ENCODE measurements at regions not wholly inside any gene's neighbourhood (a gene's known extent, or its start where the extent isn't known, plus 50 kb on each side); places are given as distances from the start of the nearest gene placed in this dataset.

DNA sequence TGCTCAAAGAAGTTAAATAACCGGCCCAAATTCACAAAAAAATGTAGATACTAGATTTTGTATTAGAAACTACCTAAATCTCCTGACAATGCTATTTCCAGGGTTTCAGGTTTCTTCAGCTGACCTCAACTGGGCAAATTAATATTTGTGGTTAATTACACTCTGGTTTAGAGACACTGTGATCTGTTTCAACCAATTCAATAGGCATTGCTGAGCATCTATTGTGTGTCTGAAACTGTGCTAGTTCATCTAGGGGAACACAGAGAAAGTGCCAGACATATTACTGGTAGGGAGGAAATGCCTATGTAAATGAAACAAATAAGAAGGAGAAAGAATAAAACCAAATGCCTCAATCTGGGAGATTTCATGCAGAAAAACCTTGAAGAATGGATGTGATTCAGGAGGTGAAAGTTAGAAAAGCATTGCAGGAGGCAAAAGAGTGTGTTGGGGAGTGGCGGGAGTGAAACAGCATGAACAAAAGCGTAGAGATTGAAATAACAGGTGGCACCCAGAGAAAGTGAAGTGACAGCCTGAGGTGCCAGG is 51.3 kb upstream of the IVNS1ABP start:
- Mint-ChIP-seq H3K36me3 (peaks cover 0 to 26% (median 0%) of the 10 kb centered on the region in 5 donors), H3K4me3 (no peak overlapping the region), H3K27ac (no peak overlapping the region), H3K27me3 (peaks cover 0 to 2% (median 0%) of the 10 kb centered on the region in 5 donors), H3K9me3 (peaks cover 0 to 9% (median 0%) of the 10 kb centered on the region in 11 donors), H3K4me1 (peaks cover 6 to 30% (median 12%) of the 10 kb centered on the region in 7 donors)
- H3K4me3 ChIP-seq (ENCODE audit: low read length) = no peak overlapping the region
- intact Hi-C loops (cut with micrococcal nuclease) = no loop called here
- DNase-seq = no peak
- H3K27ac ChIP-seq (ENCODE audit: low read depth, low read length) = no peak overlapping the region
- no peaks in the 10 kb centered on the region for H3K4me1 ChIP-seq (ENCODE audit: control insufficient read depth in 2 of 2, insufficient read depth in 2 of 2, low read length in 2 of 2)
- ChIA-PET CTCF (interaction anchor here (0.7 kb wide), 1 partner anchor 316 kb away, joined by 3 read pairs; no protein-coding TSS in a partner anchor), POLR2A (no interaction called here)
- no peaks in the 10 kb centered on the region for H3K27me3 ChIP-seq (ENCODE audit: control insufficient read depth in 2 of 2, insufficient read depth in 2 of 2, low read length in 2 of 2)
- H3K9me3 ChIP-seq (ENCODE audit: control insufficient read depth in 2 of 3, low read length in 3 of 3) = no peaks in the 10 kb centered on the region
- H3K36me3 ChIP-seq (ENCODE audit: control insufficient read depth in 2 of 3, insufficient read depth in 3 of 3, low read length in 3 of 3) = no peaks in the 10 kb centered on the region
- ATAC-seq = no peak

DNA sequence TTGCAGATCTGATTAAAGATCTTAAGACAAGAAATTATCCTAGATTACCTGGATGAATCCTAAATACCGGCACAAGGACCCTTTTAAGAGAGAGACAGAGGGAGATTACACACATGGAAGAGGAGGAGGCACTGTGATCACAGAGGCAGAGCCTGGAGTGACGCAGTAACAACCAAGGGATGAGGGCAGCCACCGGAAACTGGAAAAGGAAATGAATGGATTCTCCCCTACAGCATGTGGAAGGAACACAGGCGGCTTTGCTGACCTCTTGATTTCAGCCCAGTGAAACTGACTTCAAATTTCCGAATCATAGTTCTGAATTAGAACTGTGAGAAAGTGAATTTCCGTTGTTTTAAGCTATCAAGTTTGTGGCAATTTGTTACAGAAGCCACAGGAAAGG is 50.2 kb upstream of the IVNS1ABP start:
- H3K27me3 Mint-ChIP-seq = peaks cover 0 to 2% (median 0%) of the 10 kb centered on the region in 5 donors
- peaks cover 0 to 29% (median 6%) of the 10 kb centered on the region in 7 donors for H3K4me1 Mint-ChIP-seq
- CTCF ChIA-PET = no interaction called here
- H3K4me3 Mint-ChIP-seq = no peak overlapping the region
- peaks cover 0 to 34% (median 4%) of the 10 kb centered on the region in 5 donors for H3K36me3 Mint-ChIP-seq
- no peak overlapping the region for H3K27ac ChIP-seq (ENCODE audit: low read depth, low read length)
- no peaks in the 10 kb centered on the region for H3K4me1 ChIP-seq (ENCODE audit: control insufficient read depth in 2 of 2, insufficient read depth in 2 of 2, low read length in 2 of 2)
- no peak for ATAC-seq
- H3K36me3 ChIP-seq (ENCODE audit: control insufficient read depth in 2 of 3, insufficient read depth in 3 of 3, low read length in 3 of 3) = no peaks in the 10 kb centered on the region
- no peak overlapping the region for H3K4me3 ChIP-seq (ENCODE audit: low read length)
- H3K27ac Mint-ChIP-seq = no peak overlapping the region
- POLR2A ChIA-PET = no interaction called here
- H3K9me3 ChIP-seq (ENCODE audit: control insufficient read depth in 2 of 3, low read length in 3 of 3) = no peaks in the 10 kb centered on the region
- H3K9me3 Mint-ChIP-seq = peaks cover 0 to 11% (median 3%) of the 10 kb centered on the region in 11 donors
- intact Hi-C loops (cut with micrococcal nuclease) = no loop called here
- no peaks in the 10 kb centered on the region for H3K27me3 ChIP-seq (ENCODE audit: control insufficient read depth in 2 of 2, insufficient read depth in 2 of 2, low read length in 2 of 2)
- no peak for DNase-seq

Measured in naive thymus-derived CD4-positive, alpha-beta T cell (primary cell).